Breast epithelium (tissue), 4 donors: ENCODE measurements at regions not wholly inside any gene's neighbourhood (a gene's known extent, or its start where the extent isn't known, plus 50 kb on each side); places are given as distances from the start of the nearest gene placed in this dataset.

Source experiments
- DNase-seq, 2 donors: peaks; one replicate each; pipeline ENCODE4 v3.0.0-alpha.2; 2019; ENCODE audit warnings: low spot score in 2 of 2
- H3K27ac ChIP-seq, 2 donors: fragments of 200-600 bp; sonication (generic) in 1 of 2; one replicate each; pipeline ENCODE4 v1.5.1; 2016 to 2019; ENCODE audit warnings: mild to moderate bottlenecking in 1 of 2
- H3K27me3 ChIP-seq, 2 donors: fragments of 200-600 bp; sonication (generic) in 1 of 2; one replicate each; pipeline versions ENCODE4 v1.5.1 to v1.6.0; 2017 to 2019; ENCODE audit warnings: control low read depth in 1 of 2, mild to moderate bottlenecking in 1 of 2
- H3K36me3 ChIP-seq: fragments of 200-600 bp; one replicate; pipeline ENCODE4 v1.5.1; 2019
- H3K4me1 ChIP-seq, 2 donors: fragments of 200-600 bp; sonication (generic); one replicate each; pipeline ENCODE4 v1.5.1; 2016 to 2019; ENCODE audit warnings: control low read depth in 1 of 2
- H3K4me3 ChIP-seq, 3 donors: fragments of 200-600 bp; sonication (generic); 1 replicate in 2 of 3; 2 replicates in 1 of 3; pipeline ENCODE4 v1.5.1; 2016 to 2019; ENCODE audit warnings: mild to moderate bottlenecking in 3 of 3, moderate library complexity in 2 of 3
- H3K9me3 ChIP-seq, 2 donors: fragments of 200-600 bp; sonication (generic) in 1 of 2; one replicate each; pipeline ENCODE4 v1.5.1; 2016 to 2019; ENCODE audit warnings: control low read depth in 1 of 2
- POLR2A ChIP-seq: fragments of 450-650 bp; IDR thresholded peaks from one replicate; pipeline ENCODE4 v1.6.1; 2016; ENCODE audit warnings: antibody characterized with exemption, mild to moderate bottlenecking, moderate library complexity
- POLR2AphosphoS5 ChIP-seq, 3 donors: sonication (generic); formaldehyde crosslinking; IDR thresholded peaks; one replicate each; pipeline ENCODE4 v1.6.1; 2017; ENCODE audit warnings: antibody characterized with exemption in 3 of 3
- intact Hi-C: fragments of 100-400 bp; cut with DNase I; formaldehyde crosslinking; loops from one replicate; pipeline ENCODE4 v1.15.1; 2023; ENCODE audit warnings: low total_unique reads
- TF ChIP-seq, protein P1 (sequence below), 3 donors: fragments of 450-650 bp; IDR thresholded peaks; one replicate each; pipeline ENCODE4 v1.5.1; 2016 to 2017; ENCODE audit warnings: antibody characterized with exemption in 3 of 3, mild to moderate bottlenecking in 3 of 3, moderate library complexity in 3 of 3

DNA sequence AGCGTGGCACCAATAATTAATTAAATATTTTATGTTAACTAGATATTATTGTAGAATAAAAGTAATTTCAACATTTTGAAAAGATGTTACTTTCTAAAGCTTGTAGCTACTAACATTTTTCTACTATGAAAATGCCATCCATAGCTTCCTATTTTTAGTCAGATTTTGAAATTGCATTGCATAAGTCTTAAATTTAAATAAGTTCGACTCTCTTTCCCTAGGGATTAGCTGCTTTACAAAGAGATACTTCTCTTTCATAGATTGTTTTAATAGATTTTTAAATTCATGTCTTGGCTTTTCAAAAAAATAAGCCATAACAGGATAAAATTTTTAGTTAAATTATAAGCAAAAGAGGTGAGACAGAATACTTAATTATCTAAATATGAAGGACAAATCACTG lies 1279.6 kb downstream of the KCNT2 start:
- Histone ChIP-seq H3K27me3 (no peaks in the 10 kb centered on the region), H3K27ac (no peak overlapping the region), H3K4me3 (no peak overlapping the region), H3K4me1 (no peaks in the 10 kb centered on the region), H3K36me3 (no peaks in the 10 kb centered on the region), H3K9me3 (no peaks in the 10 kb centered on the region)
- intact Hi-C loops = no loop called here
- no peak for DNase-seq
- no peak for TF ChIP-seq POLR2A
- TF ChIP-seq, protein P1, sequence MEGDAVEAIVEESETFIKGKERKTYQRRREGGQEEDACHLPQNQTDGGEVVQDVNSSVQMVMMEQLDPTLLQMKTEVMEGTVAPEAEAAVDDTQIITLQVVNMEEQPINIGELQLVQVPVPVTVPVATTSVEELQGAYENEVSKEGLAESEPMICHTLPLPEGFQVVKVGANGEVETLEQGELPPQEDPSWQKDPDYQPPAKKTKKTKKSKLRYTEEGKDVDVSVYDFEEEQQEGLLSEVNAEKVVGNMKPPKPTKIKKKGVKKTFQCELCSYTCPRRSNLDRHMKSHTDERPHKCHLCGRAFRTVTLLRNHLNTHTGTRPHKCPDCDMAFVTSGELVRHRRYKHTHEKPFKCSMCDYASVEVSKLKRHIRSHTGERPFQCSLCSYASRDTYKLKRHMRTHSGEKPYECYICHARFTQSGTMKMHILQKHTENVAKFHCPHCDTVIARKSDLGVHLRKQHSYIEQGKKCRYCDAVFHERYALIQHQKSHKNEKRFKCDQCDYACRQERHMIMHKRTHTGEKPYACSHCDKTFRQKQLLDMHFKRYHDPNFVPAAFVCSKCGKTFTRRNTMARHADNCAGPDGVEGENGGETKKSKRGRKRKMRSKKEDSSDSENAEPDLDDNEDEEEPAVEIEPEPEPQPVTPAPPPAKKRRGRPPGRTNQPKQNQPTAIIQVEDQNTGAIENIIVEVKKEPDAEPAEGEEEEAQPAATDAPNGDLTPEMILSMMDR (IDR thresholded peaks at IDR 0.05) = no peak
- TF ChIP-seq POLR2AphosphoS5 (IDR thresholded peaks at IDR 0.05) = no peak

DNA sequence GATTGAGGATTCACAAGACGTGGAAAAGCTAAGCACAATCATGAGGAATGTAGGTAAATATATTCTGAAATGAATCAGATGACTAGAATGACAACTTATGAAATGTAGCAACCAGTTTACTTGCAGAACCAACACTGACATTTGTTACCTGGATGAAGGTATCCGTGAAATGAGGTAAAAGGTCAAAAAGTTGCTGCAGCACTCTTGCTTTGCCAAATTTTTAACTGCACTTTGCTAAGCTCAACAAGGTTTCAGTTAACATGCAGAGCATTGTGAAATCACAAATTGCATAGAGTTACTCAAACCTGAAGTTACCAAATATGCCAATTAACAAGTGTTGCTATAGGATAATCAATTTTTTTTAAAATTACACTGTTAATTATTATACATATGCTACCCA lies 1280.1 kb downstream of the KCNT2 start:
- no peak for TF ChIP-seq POLR2AphosphoS5 (IDR thresholded peaks at IDR 0.05)
- TF ChIP-seq, protein P1 (IDR thresholded peaks at IDR 0.05) = no peak
- Histone ChIP-seq H3K9me3 (no peaks in the 10 kb centered on the region), H3K4me1 (no peaks in the 10 kb centered on the region), H3K27ac (no peak overlapping the region), H3K36me3 (no peaks in the 10 kb centered on the region), H3K4me3 (no peak overlapping the region), H3K27me3 (no peaks in the 10 kb centered on the region)
- intact Hi-C loops = no loop called here
- no peak for DNase-seq

DNA sequence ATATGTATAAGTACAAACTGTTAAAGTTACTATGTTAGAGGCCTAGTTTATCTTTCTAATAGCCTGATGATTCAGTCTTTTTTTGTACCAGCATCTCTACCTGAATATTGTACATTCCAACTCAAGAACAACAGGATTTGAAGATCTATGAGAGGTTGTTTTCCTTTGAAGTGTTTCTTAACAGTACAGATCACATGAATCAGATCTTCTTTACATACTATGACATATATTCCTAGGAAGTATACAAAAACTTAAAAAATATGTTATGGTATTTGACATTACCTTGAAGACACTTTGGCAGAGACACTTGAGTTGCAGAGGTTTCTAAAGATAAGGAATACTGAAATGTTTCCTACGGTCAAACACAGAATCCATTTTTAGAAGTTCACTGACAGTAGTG lies 1280.9 kb downstream of the KCNT2 start:
- intact Hi-C loops = no loop called here
- Histone ChIP-seq H3K36me3 (no peaks in the 10 kb centered on the region), H3K9me3 (no peaks in the 10 kb centered on the region), H3K27me3 (no peaks in the 10 kb centered on the region), H3K27ac (no peak overlapping the region), H3K4me3 (no peak overlapping the region), H3K4me1 (no peaks in the 10 kb centered on the region)
- TF ChIP-seq POLR2AphosphoS5 (IDR thresholded peaks at IDR 0.05) (no peak), POLR2A (no peak)
- TF ChIP-seq, protein P1 (IDR thresholded peaks at IDR 0.05) = no peak
- no peak for DNase-seq

DNA sequence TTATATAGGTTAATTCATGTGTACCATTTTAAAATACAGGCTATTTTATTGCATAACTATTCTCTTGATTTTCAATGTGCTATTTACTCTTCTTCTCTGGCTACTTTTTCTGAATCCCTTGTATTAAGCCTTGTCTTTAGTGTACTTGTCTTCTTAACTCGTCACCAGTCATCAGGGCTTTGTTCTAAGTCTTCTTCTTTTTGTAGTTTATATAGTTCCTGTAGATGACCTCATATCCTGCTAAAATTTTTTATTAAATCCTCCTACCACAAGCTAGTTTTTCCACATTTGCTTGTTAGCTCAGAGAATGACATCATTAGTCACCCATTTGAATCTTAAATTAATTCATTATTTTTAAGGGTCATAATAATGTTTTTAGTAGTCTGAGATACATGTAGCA lies 1281.9 kb downstream of the KCNT2 start:
- no peak overlapping the region for H3K4me3 ChIP-seq
- DNase-seq = no peak
- H3K36me3 ChIP-seq = no peaks in the 10 kb centered on the region
- H3K27ac ChIP-seq = no peak overlapping the region
- no peaks in the 10 kb centered on the region for H3K4me1 ChIP-seq
- intact Hi-C loops = no loop called here
- TF ChIP-seq POLR2A = no peak
- no peak for TF ChIP-seq POLR2AphosphoS5 (IDR thresholded peaks at IDR 0.05)
- TF ChIP-seq, protein P1 (IDR thresholded peaks at IDR 0.05) = no peak
- no peaks in the 10 kb centered on the region for H3K9me3 ChIP-seq
- H3K27me3 ChIP-seq = no peaks in the 10 kb centered on the region

DNA sequence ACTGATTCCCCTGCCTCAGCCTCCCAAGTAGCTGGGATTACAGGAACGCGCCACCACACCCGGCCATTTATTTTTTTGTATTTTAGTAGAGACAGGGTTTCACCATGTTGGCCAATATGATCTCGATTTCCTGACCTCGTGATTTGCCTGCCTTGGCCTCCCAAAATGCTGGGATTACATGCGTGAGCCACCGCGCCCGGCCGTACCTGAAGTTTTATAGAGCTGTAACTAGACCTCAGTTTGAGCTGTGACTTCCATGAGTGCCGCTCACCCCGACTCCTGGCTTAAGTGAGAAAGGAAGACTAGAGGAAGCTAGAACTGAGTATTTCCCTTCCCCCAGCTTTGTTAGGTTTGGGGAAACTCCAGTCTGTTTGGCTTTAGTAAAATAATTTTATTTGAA lies 1283.1 kb downstream of the KCNT2 start:
- no peak for DNase-seq
- Histone ChIP-seq H3K27me3 (no peaks in the 10 kb centered on the region), H3K4me3 (no peak overlapping the region), H3K36me3 (no peaks in the 10 kb centered on the region), H3K27ac (no peak overlapping the region), H3K4me1 (no peaks in the 10 kb centered on the region), H3K9me3 (no peaks in the 10 kb centered on the region)
- intact Hi-C loops = no loop called here
- TF ChIP-seq, protein P1 (IDR thresholded peaks at IDR 0.05) = no peak
- TF ChIP-seq POLR2AphosphoS5 (IDR thresholded peaks at IDR 0.05) (no peak), POLR2A (no peak)
